Left hindlimb (tissue), 1 donor: ENCODE measurements at regions not wholly inside any gene's neighbourhood (a gene's known extent, or its start where the extent isn't known, plus 50 kb on each side); places are given as distances from the start of the nearest gene placed in this dataset.
"Not testable (repeated sequence)": the region's sequence is repeated elsewhere in the genome, so short reads cannot be mapped to it uniquely, and the experiment has no call there.

Experiments used
- DNase-seq: peaks from one replicate; pipeline ENCODE4 v3.0.0-alpha.2; 2018

- no peak for DNase-seq
These were observed 86.0 kb downstream of the DTWD1 start for GRCh38 chr15:49706805-49707204.

DNA sequence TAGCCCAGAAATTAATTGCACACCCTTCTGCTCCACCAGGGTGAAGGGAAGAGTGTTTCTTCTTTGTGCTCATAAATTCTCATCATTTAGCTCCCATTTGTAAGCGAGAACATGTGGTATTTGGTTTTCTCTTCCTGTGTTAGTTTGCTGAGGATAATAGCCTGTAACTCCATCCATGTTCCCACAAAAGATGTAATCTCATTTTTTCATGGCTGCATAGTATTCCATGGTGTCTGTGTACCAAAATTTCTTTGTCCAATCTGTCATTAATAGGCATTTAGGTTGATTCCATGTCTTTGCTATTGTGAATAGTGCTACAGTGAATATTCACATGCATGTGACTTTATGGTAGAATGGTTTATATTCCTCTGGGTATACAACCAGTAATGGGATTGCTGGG lies 86.8 kb downstream of the DTWD1 start:
- no peak for DNase-seq

GRCh38 chr15:49709646-49710214 lies 88.9 kb downstream of the DTWD1 start:
- no peak for DNase-seq

DNA sequence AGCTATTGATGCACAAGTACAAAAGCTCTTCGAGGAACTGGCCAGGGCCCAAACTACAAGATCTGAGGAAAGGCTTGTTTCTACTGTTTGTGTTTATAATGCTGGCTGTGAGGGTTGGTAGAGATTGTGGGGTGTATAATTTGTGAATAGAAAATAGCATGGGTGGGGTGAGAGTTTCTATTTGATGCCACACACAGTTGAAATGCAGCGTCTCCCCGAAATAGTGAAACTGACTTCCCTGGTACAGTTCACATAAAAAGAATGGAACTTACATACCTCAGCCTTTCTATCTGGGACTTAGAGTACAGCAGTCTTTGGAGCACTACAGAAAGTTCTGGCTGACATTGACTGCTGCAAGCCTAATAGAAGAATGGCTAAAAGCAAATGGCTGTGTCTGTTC lies 91.3 kb downstream of the DTWD1 start:
- no peak for DNase-seq

- no peak for DNase-seq
These were observed 92.1 kb downstream of the DTWD1 start for GRCh38 chr15:49712846-49713450.

- DNase-seq = no peak
These were observed 94.4 kb downstream of the DTWD1 start for GRCh38 chr15:49715211-49715610.

DNA sequence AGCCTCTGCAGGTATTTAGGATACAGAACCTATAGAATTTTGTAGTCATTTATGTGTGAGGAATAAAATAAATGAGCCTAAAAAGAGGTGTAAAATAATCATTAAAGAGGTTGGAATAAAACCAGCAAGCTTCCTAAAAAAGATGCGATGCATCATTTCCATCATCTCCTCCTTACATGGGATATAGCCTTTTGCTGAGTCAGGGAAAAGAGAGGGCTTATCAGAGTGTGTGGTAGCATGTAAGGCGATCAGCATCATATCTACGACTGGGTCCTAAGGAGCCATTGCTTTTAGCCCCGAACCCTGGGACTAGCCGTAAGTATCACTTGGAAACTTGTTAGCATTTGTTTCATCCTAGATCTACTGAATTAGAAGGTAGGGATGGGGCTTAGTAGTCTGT lies 94.9 kb downstream of the DTWD1 start:
- no peak for DNase-seq

DNA sequence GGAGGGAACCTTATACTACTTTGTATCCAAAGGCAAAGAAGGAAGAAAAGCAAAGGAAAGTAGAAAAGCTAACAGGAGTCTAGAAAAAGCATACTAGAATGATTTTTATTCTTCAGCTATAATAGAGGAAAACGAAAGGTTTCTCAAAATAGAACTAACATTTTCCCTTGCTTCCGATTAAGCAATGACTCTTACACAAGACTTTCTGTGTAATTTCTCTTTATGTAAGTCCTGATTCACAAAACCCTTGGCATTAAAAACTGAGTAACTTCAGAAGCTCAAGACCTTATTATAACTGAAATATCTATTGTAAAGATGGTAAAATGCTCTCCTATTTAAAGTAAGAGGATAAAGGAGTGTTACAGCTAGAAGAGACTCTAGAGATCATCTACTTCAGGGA lies 97.4 kb downstream of the DTWD1 start:
- DNase-seq = no peak

- no peak for DNase-seq
These were observed 98.0 kb downstream of the DTWD1 start for GRCh38 chr15:49718846-49719245.

- DNase-seq = no peak
These were observed 99.4 kb downstream of the DTWD1 start for GRCh38 chr15:49720261-49720660.

DNA sequence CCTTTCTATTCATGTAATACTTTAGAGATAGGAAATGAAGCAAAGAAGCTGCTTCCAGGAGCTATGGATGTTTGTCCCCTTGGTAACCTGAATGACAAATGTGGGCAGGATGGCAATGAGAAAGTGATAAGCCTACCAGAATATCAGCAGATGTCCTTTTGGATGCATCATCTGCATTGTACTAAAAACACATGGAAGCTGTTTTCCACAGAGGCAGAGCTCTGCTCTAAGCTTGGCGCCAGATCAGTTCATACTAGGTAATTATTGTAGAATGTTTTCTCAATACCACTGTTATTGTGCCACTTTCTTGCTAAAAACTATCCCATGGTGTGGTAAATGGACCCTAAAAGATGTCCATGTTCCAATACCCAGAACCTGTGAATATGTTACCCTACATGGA lies 100.2 kb downstream of the DTWD1 start:
- no peak for DNase-seq

DNA sequence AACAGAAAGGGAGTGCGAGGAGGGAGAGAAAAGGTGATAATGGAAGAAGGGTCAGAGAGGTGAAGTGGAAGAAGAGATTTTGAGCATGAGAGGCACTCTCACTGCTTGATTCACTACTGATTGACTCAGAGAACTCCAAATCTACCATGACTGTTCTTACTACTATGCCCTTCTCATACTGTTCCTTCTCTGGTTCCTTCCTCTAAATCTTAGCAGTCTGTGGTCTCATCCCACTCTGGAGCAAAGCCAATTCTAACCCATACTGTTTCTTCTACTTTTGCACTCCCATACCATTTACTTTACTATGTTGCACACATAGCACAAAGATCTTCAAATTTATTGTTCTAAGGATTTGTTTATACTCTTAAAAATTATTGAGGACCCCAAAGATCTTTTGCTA lies 100.8 kb downstream of the DTWD1 start:
- no peak for DNase-seq

GRCh38 chr15:49723981-49724380 lies 103.1 kb downstream of the DTWD1 start:
- no peak for DNase-seq

GRCh38 chr15:49731187-49732099 lies 110.6 kb downstream of the DTWD1 start:
- DNase-seq = no peak

DNA sequence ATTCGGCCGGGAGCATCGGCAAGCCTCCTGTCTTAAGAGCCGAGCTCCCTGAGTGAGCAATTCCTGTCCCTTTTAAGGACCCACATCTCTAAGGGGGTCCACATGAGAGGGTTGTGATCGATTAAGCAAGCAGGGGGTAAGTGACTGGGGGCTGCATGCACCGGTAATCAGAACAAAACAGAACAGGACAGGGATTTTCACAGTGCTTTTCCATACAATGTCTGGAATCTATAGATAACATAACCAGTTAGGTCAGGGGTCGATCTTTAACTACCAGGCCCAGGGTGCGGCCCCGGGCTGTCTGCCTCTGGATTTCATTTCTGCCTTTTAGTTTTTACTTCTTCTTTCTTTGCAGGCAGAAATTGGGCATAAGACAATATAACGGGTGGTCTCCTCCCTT lies 111.3 kb downstream of the DTWD1 start:
- DNase-seq = not testable (repeated sequence)

DNA sequence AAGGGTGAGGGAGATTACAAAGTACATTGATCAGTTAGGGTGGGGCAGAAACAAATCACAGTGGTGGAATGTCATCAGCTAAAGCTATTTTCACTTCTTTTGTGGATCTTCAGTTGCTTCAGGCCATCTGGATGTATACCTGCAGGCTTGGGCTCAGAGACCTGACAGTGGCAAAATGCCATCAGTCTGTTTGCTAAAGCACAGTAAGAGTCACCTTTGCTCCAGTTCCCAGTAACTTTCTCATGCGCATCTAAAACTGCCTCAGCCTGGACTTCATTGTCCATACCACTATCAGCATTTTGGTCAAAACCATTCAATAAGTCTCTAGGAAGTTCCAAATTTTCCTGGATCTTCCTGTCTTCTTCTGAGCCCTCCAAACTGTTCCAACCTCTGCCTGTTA lies 113.2 kb downstream of the DTWD1 start:
- not testable (repeated sequence) for DNase-seq

DNA sequence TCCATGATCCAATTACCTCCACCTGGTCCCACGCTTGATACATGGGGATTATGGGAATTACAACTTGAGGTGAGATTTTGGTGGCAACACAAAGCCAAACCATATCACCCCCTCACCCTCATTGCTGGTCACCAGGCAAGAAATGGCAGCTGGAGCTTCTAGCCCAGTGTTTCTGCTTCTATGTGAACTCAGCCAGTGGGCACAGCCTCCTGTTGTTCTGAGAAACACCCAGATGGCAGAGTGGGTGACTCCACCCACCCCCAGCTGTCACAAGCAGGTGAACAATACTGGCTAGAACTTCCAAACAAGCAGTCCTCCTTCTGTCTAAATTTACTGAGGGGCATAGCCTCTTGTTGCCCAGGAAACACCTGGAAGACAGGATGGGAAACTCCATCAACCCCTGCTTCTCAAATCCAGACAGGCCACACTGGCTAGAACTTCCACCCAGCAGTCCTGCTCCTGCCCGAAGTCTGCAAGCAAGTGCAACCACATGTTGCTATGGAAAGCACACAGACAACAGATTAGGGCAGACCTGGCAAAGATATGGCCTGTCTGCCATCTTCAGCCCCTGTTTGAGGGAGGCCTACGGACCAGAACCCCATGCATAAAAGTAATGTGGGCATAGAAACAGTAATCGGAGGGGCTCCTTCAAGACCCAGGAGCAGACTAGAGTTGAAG lies 114.1 kb downstream of the DTWD1 start:
- DNase-seq = no peak

DNA sequence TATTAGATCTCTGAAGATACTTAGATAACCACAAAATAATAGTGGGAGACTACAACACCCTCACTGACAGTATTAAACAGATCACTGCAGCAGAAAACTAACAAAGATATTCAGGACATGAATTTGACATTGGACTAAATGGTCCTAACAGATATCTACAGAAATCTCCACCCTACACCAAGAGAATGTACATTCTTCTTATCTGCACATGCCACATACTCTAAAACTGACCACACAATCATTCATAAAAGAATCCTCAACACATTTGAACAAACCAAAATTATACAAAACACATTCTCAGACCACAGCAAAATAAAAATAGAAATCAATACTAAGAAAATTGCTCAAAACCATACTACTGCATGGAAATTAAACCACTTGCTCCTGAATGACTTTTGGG lies 116.3 kb downstream of the DTWD1 start:
- no peak for DNase-seq

GRCh38 chr15:49741712-49742111 lies 120.9 kb downstream of the DTWD1 start:
- DNase-seq = no peak

- no peak for DNase-seq
These were observed 121.5 kb downstream of the DTWD1 start for GRCh38 chr15:49742381-49742780.

DNA sequence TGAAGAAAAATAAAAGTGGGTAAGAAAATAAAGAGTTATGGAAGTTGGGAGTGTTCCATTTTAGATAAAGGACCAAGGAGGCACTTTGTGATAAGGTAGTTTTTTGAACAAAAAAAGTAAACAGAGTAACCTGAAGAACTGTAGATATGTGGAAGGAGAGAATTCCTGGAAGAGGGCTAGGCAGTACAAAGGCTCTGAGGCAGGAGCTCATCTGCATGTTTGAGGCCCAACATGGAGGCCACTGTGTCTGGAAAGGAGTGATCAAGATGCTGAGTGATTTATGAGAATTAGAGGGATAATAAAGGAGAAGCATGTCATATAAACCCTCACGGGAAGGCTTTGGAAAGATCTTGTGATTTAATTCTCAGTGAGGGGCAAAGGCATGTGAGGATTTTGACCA lies 126.5 kb downstream of the DTWD1 start:
- DNase-seq = no peak

DNA sequence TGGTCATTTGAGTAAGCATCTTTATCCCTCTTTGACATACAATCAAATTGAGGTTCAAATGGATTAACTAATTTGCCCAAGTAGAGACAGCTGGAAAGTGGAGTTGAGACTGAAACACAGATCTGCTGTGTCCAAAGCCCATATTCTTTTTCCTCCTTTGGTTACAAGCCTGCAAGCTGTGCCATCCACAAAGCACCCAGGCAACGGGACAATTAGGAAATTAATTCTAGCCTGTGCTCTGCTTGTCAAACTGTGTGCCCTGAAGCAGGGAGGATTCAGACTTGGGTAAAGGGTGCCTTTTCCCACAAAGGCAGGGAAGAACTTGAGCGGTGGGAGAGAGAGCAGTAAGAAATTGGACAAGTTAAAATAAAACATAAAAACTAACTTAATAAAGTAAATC lies 127.9 kb downstream of the DTWD1 start:
- DNase-seq = no peak

- DNase-seq = no peak
These were observed 129.7 kb downstream of the DTWD1 start for GRCh38 chr15:49750553-49750952.

DNA sequence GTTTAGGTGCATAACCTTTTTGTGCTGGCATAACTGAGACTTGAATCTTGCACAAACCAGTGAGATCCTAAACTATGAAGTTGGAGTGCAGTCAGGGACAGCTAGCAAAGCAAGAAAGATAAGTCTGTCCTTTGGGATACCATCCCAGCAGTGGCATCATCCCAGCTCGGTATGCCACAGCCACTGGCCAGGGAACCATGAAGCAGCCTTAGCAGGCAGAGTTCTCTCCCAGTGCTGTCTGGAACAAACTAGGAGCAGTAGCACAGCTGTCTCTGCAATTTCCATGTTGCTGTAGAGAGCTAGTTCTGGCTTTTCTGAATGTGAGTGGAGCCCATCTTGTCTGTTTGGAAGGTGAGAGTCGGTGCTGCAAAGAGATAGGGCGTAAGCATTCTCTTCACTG lies 130.3 kb downstream of the DTWD1 start:
- no peak for DNase-seq
